ENCODE measurements at regions not wholly inside any gene's neighbourhood (a gene's known extent, or its start where the extent isn't known, plus 50 kb on each side); places are given as distances from the start of the nearest gene placed in this dataset.
A peak's percentile ranks its signal among the peaks of the same experiment; 100 is the strongest.

DNA sequence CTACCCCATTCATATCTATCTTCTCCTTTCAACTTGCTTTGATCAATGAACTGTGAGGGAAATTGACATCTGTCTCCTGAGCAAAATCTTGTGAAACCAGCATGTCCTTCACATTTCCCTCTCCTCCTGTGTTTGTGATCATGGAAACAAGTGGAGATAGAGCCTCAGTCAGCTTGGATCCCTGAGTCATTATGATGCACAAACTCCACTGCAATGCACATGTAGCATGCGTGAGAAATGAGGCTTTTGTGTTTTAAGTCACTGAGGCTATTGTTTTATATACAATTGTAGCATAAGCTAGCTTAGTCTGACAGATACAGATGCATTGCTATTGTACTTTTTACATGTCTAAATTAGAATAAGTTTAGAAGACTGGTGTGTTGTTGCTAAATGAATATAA lies 85.2 kb upstream of the HNMT start:
- Histone ChIP-seq H3K27me3 (ENCODE audit: insufficient read depth, low read depth) (no peaks in the 10 kb centered on the region), H3K4me1 (replicated peaks; ENCODE audit: insufficient read depth) (0 out of 2 replicates have a peak, but pooled peaks cover under 1% of the 10 kb centered on the region), H3K4me3 (no peak overlapping the region), H3K4me2 (no peak overlapping the region), H3K79me2 (ENCODE audit: low read depth) (no peaks in the 10 kb centered on the region), H3K9me3 (ENCODE audit: insufficient read depth, low read depth) (no peaks in the 10 kb centered on the region), H3K36me3 (ENCODE audit: low read depth) (no peaks in the 10 kb centered on the region), H3F3A (ENCODE audit: insufficient read depth, low read depth) (no peaks in the 10 kb centered on the region), H2AFZ (no peak overlapping the region), H3K27ac (no peak overlapping the region), H4K20me1 (ENCODE audit: insufficient read depth) (no peaks in the 10 kb centered on the region), H3K9me2 (ENCODE audit: insufficient read depth) (no peaks in the 10 kb centered on the region; the same call in 1 of the 2 replicates)
- no TSS peak for BruUV-seq (replicated peaks)
- TF ChIP-seq EZH2 (IDR thresholded peaks at IDR 0.05; ENCODE audit: low read depth): no peak
- TF ChIP-seq, protein P1, sequence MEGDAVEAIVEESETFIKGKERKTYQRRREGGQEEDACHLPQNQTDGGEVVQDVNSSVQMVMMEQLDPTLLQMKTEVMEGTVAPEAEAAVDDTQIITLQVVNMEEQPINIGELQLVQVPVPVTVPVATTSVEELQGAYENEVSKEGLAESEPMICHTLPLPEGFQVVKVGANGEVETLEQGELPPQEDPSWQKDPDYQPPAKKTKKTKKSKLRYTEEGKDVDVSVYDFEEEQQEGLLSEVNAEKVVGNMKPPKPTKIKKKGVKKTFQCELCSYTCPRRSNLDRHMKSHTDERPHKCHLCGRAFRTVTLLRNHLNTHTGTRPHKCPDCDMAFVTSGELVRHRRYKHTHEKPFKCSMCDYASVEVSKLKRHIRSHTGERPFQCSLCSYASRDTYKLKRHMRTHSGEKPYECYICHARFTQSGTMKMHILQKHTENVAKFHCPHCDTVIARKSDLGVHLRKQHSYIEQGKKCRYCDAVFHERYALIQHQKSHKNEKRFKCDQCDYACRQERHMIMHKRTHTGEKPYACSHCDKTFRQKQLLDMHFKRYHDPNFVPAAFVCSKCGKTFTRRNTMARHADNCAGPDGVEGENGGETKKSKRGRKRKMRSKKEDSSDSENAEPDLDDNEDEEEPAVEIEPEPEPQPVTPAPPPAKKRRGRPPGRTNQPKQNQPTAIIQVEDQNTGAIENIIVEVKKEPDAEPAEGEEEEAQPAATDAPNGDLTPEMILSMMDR (conservative IDR thresholded peaks at IDR 0.05): no peak
- ChIA-PET POLR2A (ENCODE audit: unreplicated experiment) (no interaction called here), CTCF (no interaction called here)
- intact Hi-C loops (cut with micrococcal nuclease; ENCODE audit: unreplicated experiment): no loop called here
- DNase-seq: no peak

DNA sequence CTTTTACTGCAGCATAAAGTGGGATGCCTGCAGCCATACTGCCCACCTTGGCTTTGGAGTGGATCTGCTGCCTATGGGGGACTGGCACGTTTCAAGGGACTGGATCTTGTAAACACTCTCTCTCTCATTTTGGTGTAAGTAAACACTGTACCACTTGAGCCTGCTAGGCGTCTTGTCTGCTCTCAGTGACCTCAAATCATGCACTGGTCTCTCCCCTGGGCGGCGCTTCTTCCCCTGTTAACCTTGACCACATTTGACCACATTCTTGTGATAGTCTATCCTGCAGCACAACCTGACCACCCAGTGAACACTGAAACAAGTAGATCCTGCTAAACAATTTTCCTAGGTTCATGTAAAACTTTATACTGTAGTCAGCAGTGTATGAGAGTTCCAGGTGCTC lies 82.6 kb upstream of the HNMT start:
- ChIA-PET POLR2A (ENCODE audit: unreplicated experiment) (no interaction called here), CTCF (no interaction called here)
- Histone ChIP-seq H2AFZ (no peak overlapping the region), H3K4me3 (no peak overlapping the region), H3K9me3 (ENCODE audit: insufficient read depth, low read depth) (no peaks in the 10 kb centered on the region), H3K4me2 (no peak overlapping the region), H3K36me3 (ENCODE audit: low read depth) (no peaks in the 10 kb centered on the region), H3K27me3 (ENCODE audit: insufficient read depth, low read depth) (no peaks in the 10 kb centered on the region), H3K79me2 (ENCODE audit: low read depth) (no peaks in the 10 kb centered on the region), H3K27ac (no peak overlapping the region), H3K9me2 (ENCODE audit: insufficient read depth) (no peaks in the 10 kb centered on the region), H3K4me1 (replicated peaks; ENCODE audit: insufficient read depth) (no peaks in the 10 kb centered on the region), H4K20me1 (ENCODE audit: insufficient read depth) (no peaks in the 10 kb centered on the region), H3F3A (ENCODE audit: insufficient read depth, low read depth) (no peaks in the 10 kb centered on the region)
- no peak for TF ChIP-seq EZH2 (IDR thresholded peaks at IDR 0.05; ENCODE audit: low read depth)
- TF ChIP-seq, protein P1 (conservative IDR thresholded peaks at IDR 0.05): no peak
- intact Hi-C loops (cut with micrococcal nuclease; ENCODE audit: unreplicated experiment): no loop called here
- DNase-seq: no peak
- no TSS peak for BruUV-seq (replicated peaks)

- H3K27me3 ChIP-seq (ENCODE audit: insufficient read depth, low read depth): no peaks in the 10 kb centered on the region
- H3K27ac ChIP-seq: no peak overlapping the region
- H3K4me1 ChIP-seq (replicated peaks; ENCODE audit: insufficient read depth): no peaks in the 10 kb centered on the region
- no peak overlapping the region for H3K4me3 ChIP-seq
- H3F3A ChIP-seq (ENCODE audit: insufficient read depth, low read depth): no peaks in the 10 kb centered on the region
- no peaks in the 10 kb centered on the region for H3K9me2 ChIP-seq (ENCODE audit: insufficient read depth)
- no peaks in the 10 kb centered on the region for H4K20me1 ChIP-seq (ENCODE audit: insufficient read depth)
- DNase-seq: no peak
- H2AFZ ChIP-seq: no peak overlapping the region
- H3K79me2 ChIP-seq (ENCODE audit: low read depth): no peaks in the 10 kb centered on the region
- CTCF ChIA-PET: no interaction called here
- no peaks in the 10 kb centered on the region for H3K36me3 ChIP-seq (ENCODE audit: low read depth)
- intact Hi-C loops (cut with micrococcal nuclease; ENCODE audit: unreplicated experiment): no loop called here
- POLR2A ChIA-PET (ENCODE audit: unreplicated experiment): no interaction called here
- no peak overlapping the region for H3K4me2 ChIP-seq
- TF ChIP-seq, protein P1 (conservative IDR thresholded peaks at IDR 0.05): peak; percentile 33; the same call in 1 of the 2 replicates
- TF ChIP-seq EZH2 (IDR thresholded peaks at IDR 0.05; ENCODE audit: low read depth): no peak
- H3K9me3 ChIP-seq (ENCODE audit: insufficient read depth, low read depth): no peaks in the 10 kb centered on the region
- BruUV-seq (replicated peaks): no TSS peak
Observed at GRCh38 chr2:137886083-137886831, 78.0 kb upstream of the HNMT start.
